ENCODE measurements at regions not wholly inside any gene's neighbourhood (a gene's known extent, or its start where the extent isn't known, plus 50 kb on each side); places are given as distances from the start of the nearest gene placed in this dataset.

DNA sequence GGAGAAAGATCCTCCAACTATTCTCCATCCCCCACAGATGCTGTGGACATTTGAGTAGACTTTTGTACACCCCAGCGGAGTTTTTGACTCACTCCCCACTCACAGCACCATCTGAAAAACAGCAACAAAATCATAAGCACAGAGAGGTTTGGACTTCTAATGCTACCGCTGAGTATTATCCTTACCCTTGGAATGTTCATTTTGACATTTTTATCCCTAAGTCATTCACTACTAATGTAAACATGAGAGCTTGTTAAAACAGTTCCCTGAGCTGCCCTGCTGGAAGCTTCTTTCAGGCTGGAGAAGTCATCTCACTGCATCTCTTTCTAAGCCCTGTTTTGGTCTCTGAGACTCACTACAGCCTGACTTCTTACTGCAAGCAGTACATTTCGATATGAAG is 1045.9 kb downstream of the MCTP2 start:
- no peak for TF ChIP-seq ZFX (IDR thresholded peaks at IDR 0.05; ENCODE audit: borderline replicate concordance)
- no peak for TF ChIP-seq CTCF (IDR thresholded peaks at IDR 0.05)
- H3K27ac ChIP-seq, result no peak overlapping the region

- no peak overlapping the region for H3K27ac ChIP-seq
These were observed 1047.3 kb downstream of the MCTP2 start for GRCh38 chr15:95278532-95279245.

GRCh38 chr15:95279277-95280019 is 1048.1 kb downstream of the MCTP2 start:
- no peak overlapping the region for H3K27ac ChIP-seq
- TF ChIP-seq CTCF (IDR thresholded peaks at IDR 0.05) (no peak), ZFX (IDR thresholded peaks at IDR 0.05; ENCODE audit: borderline replicate concordance) (no peak)

More at GRCh38 chr15:95278532-95279245, 1047.3 kb downstream of the MCTP2 start:
- no peak for TF ChIP-seq CTCF (IDR thresholded peaks at IDR 0.05)
- TF ChIP-seq ZFX (IDR thresholded peaks at IDR 0.05; ENCODE audit: borderline replicate concordance), result no peak

- no peak overlapping the region for H3K27ac ChIP-seq
- TF ChIP-seq ZFX (IDR thresholded peaks at IDR 0.05; ENCODE audit: borderline replicate concordance), result no peak
- TF ChIP-seq CTCF (IDR thresholded peaks at IDR 0.05), result no peak
These were observed 1049.3 kb downstream of the MCTP2 start for GRCh38 chr15:95280711-95281110.

GRCh38 chr15:95281470-95281869 is 1049.0 kb upstream of the NR2F2 start:
- no peak overlapping the region for H3K27ac ChIP-seq
- TF ChIP-seq ZFX (IDR thresholded peaks at IDR 0.05; ENCODE audit: borderline replicate concordance) (no peak), CTCF (IDR thresholded peaks at IDR 0.05) (no peak)

- H3K27ac ChIP-seq, result no peak overlapping the region
- TF ChIP-seq CTCF (IDR thresholded peaks at IDR 0.05) (no peak), ZFX (IDR thresholded peaks at IDR 0.05; ENCODE audit: borderline replicate concordance) (no peak)
These were observed 1046.0 kb upstream of the NR2F2 start for GRCh38 chr15:95284492-95284891.

- TF ChIP-seq CTCF (IDR thresholded peaks at IDR 0.05) (no peak), ZFX (IDR thresholded peaks at IDR 0.05; ENCODE audit: borderline replicate concordance) (no peak)
- H3K27ac ChIP-seq, result no peak overlapping the region
These were observed 1045.5 kb upstream of the NR2F2 start for GRCh38 chr15:95284933-95285421.

Data from 22Rv1 (cell line).